Thyroid gland (tissue), 4 donors: ENCODE measurements at regions not wholly inside any gene's neighbourhood (a gene's known extent, or its start where the extent isn't known, plus 50 kb on each side); places are given as distances from the start of the nearest gene placed in this dataset.

Source experiments
- DNase-seq, 2 donors: peaks; one replicate each; pipeline ENCODE4 v3.0.0-alpha.2; 2019
- H3K27ac ChIP-seq, 3 donors: fragments of 200-600 bp; sonication (generic); 1 replicate in 2 of 3; 2 replicates in 1 of 3; pipeline ENCODE4 v1.5.1; 2016 to 2019; ENCODE audit warnings: mild to moderate bottlenecking in 1 of 3, moderate library complexity in 1 of 3
- H3K27me3 ChIP-seq: fragments of 200-600 bp; sonication (generic); one replicate; pipeline ENCODE4 v1.5.1; 2019
- H3K36me3 ChIP-seq, 2 donors: fragments of 200-600 bp; sonication (generic); one replicate each; pipeline ENCODE4 v1.5.1; 2016 to 2019
- H3K4me1 ChIP-seq, 2 donors: fragments of 200-600 bp; sonication (generic); one replicate each; pipeline ENCODE4 v1.5.1; 2017 to 2019
- H3K4me3 ChIP-seq, 3 donors: fragments of 200-600 bp; sonication (generic); replicated peaks in 1 of 3; 1 replicate in 2 of 3; 2 replicates in 1 of 3; pipeline ENCODE4 v1.5.1; 2016; ENCODE audit warnings: mild to moderate bottlenecking in 1 of 3
- H3K9me3 ChIP-seq: fragments of 200-600 bp; sonication (generic); one replicate; pipeline ENCODE4 v1.5.1; 2017
- POLR2A ChIP-seq, 2 donors: fragments of 450-650 bp; IDR thresholded peaks; one replicate each; pipeline ENCODE4 v1.6.1; 2017; ENCODE audit warnings: antibody characterized with exemption in 2 of 2, mild to moderate bottlenecking in 2 of 2, moderate library complexity in 1 of 2
- WGBS, 2 donors: methylation state at CpG; one replicate each; pipeline ENCODE4 v1.1.5; 2017; 5-methylcytosine and 5-hydroxymethylcytosine counted together
- intact Hi-C: fragments of 100-400 bp; cut with DNase I; formaldehyde crosslinking; loops from one replicate; pipeline ENCODE4 v1.15.1; 2023
- TF ChIP-seq, protein P1 (sequence below), 6 experiments: fragments of 200-600 bp in 3 of 6; fragments of 450-650 bp in 3 of 6; sonication (generic) in 3 of 6; IDR thresholded peaks; one replicate each; pipeline ENCODE4 v1.5.1; 2016 to 2019; ENCODE audit warnings: antibody characterized with exemption in 6 of 6, mild to moderate bottlenecking in 2 of 6, inconsistent platforms in 1 of 6, moderate library complexity in 1 of 6

DNA sequence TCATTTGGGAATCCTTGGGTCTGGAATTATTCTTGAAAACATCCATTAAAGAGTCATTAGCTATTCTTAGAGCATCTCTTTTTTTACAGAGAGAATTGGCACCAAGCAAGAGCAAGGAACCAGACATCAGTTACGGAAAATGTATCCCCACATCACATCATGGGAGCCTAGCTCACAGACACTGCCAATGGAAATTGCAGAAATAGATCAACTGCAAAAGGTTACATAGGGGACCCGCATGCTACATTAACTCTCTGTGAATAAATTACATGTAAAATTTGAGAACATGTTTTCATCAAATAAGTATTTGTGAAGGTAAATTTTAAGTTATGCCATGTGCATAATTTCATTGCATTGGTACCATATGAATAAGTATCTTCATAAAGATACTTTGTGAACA is 224.8 kb downstream of the ZNF248 start:
- Histone ChIP-seq H3K9me3 (no peaks in the 10 kb centered on the region), H3K4me3 (no peak overlapping the region), H3K36me3 (no peaks in the 10 kb centered on the region), H3K4me1 (no peaks in the 10 kb centered on the region), H3K27ac (no peak overlapping the region), H3K27me3 (no peaks in the 10 kb centered on the region)
- intact Hi-C loops = no loop called here
- WGBS, 2 donors = 84 to 88% methylated on average over 2 of the region's 2 CpGs
- TF ChIP-seq, protein P1, sequence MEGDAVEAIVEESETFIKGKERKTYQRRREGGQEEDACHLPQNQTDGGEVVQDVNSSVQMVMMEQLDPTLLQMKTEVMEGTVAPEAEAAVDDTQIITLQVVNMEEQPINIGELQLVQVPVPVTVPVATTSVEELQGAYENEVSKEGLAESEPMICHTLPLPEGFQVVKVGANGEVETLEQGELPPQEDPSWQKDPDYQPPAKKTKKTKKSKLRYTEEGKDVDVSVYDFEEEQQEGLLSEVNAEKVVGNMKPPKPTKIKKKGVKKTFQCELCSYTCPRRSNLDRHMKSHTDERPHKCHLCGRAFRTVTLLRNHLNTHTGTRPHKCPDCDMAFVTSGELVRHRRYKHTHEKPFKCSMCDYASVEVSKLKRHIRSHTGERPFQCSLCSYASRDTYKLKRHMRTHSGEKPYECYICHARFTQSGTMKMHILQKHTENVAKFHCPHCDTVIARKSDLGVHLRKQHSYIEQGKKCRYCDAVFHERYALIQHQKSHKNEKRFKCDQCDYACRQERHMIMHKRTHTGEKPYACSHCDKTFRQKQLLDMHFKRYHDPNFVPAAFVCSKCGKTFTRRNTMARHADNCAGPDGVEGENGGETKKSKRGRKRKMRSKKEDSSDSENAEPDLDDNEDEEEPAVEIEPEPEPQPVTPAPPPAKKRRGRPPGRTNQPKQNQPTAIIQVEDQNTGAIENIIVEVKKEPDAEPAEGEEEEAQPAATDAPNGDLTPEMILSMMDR (IDR thresholded peaks at IDR 0.05) = no peak
- no peak for TF ChIP-seq POLR2A (IDR thresholded peaks at IDR 0.05)
- DNase-seq = no peak

DNA sequence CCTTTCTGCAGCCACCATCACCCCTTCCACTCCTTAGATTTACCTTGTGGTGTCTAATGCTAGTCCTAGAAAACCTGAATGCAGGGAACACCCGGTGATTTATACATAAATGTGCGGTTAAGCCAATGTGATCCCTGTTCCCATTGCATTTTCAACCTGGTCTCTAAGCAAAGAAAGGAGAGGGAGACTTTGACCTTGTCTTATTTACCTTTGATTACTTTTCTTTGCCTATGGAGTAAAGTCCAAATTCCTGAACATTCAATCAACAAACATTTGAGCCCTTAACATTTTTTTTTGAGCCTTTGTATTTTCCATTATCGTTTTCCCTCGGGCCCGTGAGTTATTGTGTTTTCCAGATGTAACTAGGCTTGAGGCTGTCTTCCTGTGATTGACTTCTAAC is 233.9 kb downstream of the ZNF248 start:
- WGBS, 2 donors = 74 to 77% methylated on average over 5 of the region's 5 CpGs
- Histone ChIP-seq H3K36me3 (no peaks in the 10 kb centered on the region), H3K27me3 (no peaks in the 10 kb centered on the region), H3K9me3 (no peaks in the 10 kb centered on the region), H3K4me3 (no peak overlapping the region), H3K27ac (no peak overlapping the region), H3K4me1 (no peaks in the 10 kb centered on the region)
- no peak for DNase-seq
- intact Hi-C loops = no loop called here
- TF ChIP-seq, protein P1 (IDR thresholded peaks at IDR 0.05) = no peak
- no peak for TF ChIP-seq POLR2A (IDR thresholded peaks at IDR 0.05)

DNA sequence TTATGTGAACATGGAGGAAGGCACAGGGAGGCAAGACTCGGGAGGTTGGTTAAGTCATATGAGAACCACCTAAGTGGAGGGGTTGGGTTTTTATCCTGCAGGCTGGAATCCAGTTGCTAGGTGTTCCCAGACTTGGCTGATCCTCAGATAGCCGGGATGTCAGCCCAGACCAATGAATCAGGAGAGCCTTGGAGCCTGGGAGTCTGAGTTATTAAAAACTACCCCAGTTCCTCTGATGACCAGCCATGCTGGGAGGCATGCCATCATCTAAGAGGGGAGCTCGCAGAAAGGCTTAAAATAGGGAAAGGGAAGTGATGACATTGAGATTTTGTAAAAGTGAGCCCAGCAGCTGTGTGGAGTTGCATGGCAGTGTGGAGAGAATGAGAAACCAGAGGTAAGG is 238.1 kb downstream of the ZNF248 start:
- Histone ChIP-seq H3K4me3 (no peak overlapping the region), H3K36me3 (no peaks in the 10 kb centered on the region), H3K27me3 (no peaks in the 10 kb centered on the region), H3K27ac (no peak overlapping the region), H3K9me3 (no peaks in the 10 kb centered on the region), H3K4me1 (no peaks in the 10 kb centered on the region)
- no peak for DNase-seq
- TF ChIP-seq, protein P1 (IDR thresholded peaks at IDR 0.05) = no peak
- TF ChIP-seq POLR2A (IDR thresholded peaks at IDR 0.05) = no peak
- WGBS, 2 donors = 47 to 49% methylated on average over 3 of the region's 3 CpGs
- intact Hi-C loops = no loop called here

DNA sequence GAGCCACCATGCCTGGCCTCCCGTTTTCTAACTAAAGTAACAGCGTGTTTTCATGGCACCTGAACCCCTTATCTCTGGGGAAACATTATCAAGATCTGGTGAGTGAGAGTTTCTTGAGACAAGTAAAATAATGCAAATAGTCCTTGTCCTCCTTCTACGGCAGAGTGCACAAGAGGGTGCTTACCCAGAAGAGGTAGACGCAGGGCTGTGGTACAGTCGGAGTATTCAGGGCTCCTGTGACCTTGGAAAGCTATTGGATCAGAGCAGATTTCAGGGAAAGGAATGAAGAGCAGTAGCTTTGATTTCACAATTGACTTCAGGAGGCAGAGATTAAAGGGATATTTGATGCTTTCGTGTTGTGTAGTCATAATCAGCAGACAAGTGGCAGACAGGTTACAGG is 269.1 kb downstream of the ZNF248 start:
- intact Hi-C loops = no loop called here
- no peak overlapping the region for H3K4me3 ChIP-seq
- 71% methylated on average over 6 of the region's 6 CpGs for WGBS, 2 donors
- no peaks in the 10 kb centered on the region for H3K27me3 ChIP-seq
- no peaks in the 10 kb centered on the region for H3K9me3 ChIP-seq
- H3K4me1 ChIP-seq = no peaks in the 10 kb centered on the region
- TF ChIP-seq, protein P1 (IDR thresholded peaks at IDR 0.05) = no peak
- no peak for TF ChIP-seq POLR2A (IDR thresholded peaks at IDR 0.05)
- H3K27ac ChIP-seq = no peak overlapping the region
- DNase-seq = no peak
- H3K36me3 ChIP-seq = no peaks in the 10 kb centered on the region

DNA sequence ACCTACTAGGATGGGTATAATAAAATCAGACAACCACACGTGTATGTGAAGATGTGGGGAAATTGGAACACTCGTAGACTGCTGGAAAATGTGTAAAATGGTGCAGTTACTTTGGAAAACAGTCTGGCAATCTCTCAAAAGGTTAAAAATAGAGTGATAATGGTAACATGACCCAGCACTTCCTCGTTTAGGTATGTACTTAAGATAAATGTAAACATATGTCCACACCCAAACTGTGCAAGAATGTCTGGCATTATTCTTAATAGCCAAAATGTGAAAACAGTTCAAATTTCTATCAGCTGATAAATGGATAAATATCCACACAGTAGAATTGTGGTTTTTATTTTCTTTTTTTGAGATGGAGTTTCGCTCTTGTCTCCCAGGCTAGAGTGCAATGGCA is 272.8 kb downstream of the ZNF248 start:
- H3K27me3 ChIP-seq = no peaks in the 10 kb centered on the region
- H3K4me1 ChIP-seq = no peaks in the 10 kb centered on the region
- TF ChIP-seq, protein P1 (IDR thresholded peaks at IDR 0.05) = no peak
- no peak for TF ChIP-seq POLR2A (IDR thresholded peaks at IDR 0.05)
- H3K9me3 ChIP-seq = no peaks in the 10 kb centered on the region
- H3K27ac ChIP-seq = no peak overlapping the region
- intact Hi-C loops = no loop called here
- WGBS, 2 donors = 28 to 37% methylated on average over 4 of the region's 4 CpGs
- no peaks in the 10 kb centered on the region for H3K36me3 ChIP-seq
- H3K4me3 ChIP-seq = no peak overlapping the region
- DNase-seq = no peak
